ENCODE measurements at regions not wholly inside any gene's neighbourhood (a gene's known extent, or its start where the extent isn't known, plus 50 kb on each side); places are given as distances from the start of the nearest gene placed in this dataset.

- no peaks in the 10 kb centered on the region for H3K4me1 ChIP-seq
- no peak for TF ChIP-seq POLR2A (IDR thresholded peaks at IDR 0.05)
- TF ChIP-seq, protein P1, sequence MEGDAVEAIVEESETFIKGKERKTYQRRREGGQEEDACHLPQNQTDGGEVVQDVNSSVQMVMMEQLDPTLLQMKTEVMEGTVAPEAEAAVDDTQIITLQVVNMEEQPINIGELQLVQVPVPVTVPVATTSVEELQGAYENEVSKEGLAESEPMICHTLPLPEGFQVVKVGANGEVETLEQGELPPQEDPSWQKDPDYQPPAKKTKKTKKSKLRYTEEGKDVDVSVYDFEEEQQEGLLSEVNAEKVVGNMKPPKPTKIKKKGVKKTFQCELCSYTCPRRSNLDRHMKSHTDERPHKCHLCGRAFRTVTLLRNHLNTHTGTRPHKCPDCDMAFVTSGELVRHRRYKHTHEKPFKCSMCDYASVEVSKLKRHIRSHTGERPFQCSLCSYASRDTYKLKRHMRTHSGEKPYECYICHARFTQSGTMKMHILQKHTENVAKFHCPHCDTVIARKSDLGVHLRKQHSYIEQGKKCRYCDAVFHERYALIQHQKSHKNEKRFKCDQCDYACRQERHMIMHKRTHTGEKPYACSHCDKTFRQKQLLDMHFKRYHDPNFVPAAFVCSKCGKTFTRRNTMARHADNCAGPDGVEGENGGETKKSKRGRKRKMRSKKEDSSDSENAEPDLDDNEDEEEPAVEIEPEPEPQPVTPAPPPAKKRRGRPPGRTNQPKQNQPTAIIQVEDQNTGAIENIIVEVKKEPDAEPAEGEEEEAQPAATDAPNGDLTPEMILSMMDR (IDR thresholded peaks at IDR 0.05), result no peak
- no peak overlapping the region for H3K27ac ChIP-seq
- no peaks in the 10 kb centered on the region for H3K36me3 ChIP-seq
- no peak overlapping the region for H3K4me3 ChIP-seq
- H3K27me3 ChIP-seq, result no peaks in the 10 kb centered on the region
- intact Hi-C loops (cut with DNase I), result no loop called here
- no peaks in the 10 kb centered on the region for H3K9me3 ChIP-seq
- DNase-seq, result no peak
- WGBS (ENCODE audit: insufficient coverage, low coverage, low lambda C conversion rate, missing lambda C conversion rate), result 69% methylated on average over 3 of the region's 3 CpGs
- no peak for ATAC-seq
Observed at GRCh38 chr10:2604891-2605290, 462.5 kb upstream of the PFKP start.

- Histone ChIP-seq H3K4me3 (no peak overlapping the region), H3K4me1 (no peaks in the 10 kb centered on the region), H3K27me3 (no peaks in the 10 kb centered on the region), H3K27ac (no peak overlapping the region), H3K36me3 (no peaks in the 10 kb centered on the region), H3K9me3 (no peaks in the 10 kb centered on the region)
- intact Hi-C loops (cut with DNase I), result no loop called here
- peak in 1 of 4 donors; percentile 33 for ATAC-seq
- TF ChIP-seq POLR2A (IDR thresholded peaks at IDR 0.05), result no peak
- TF ChIP-seq, protein P1 (IDR thresholded peaks at IDR 0.05), result no peak
- WGBS (ENCODE audit: insufficient coverage, low coverage, low lambda C conversion rate, missing lambda C conversion rate), result 91% methylated on average over 4 of the region's 9 CpGs
- no peak for DNase-seq
Observed at GRCh38 chr10:2599571-2599970, 467.8 kb upstream of the PFKP start.

- Histone ChIP-seq H3K4me3 (no peak overlapping the region), H3K36me3 (no peaks in the 10 kb centered on the region), H3K27ac (no peak overlapping the region), H3K9me3 (no peaks in the 10 kb centered on the region), H3K27me3 (no peaks in the 10 kb centered on the region), H3K4me1 (no peaks in the 10 kb centered on the region)
- no peak for DNase-seq
- intact Hi-C loops (cut with DNase I), result no loop called here
- 38% methylated on average over 4 of the region's 4 CpGs for WGBS (ENCODE audit: insufficient coverage, low coverage, low lambda C conversion rate, missing lambda C conversion rate)
- TF ChIP-seq, protein P1 (IDR thresholded peaks at IDR 0.05), result no peak
- no peak for TF ChIP-seq POLR2A (IDR thresholded peaks at IDR 0.05)
- ATAC-seq, result no peak
Observed at GRCh38 chr10:2592360-2593160, 474.8 kb upstream of the PFKP start.

DNA sequence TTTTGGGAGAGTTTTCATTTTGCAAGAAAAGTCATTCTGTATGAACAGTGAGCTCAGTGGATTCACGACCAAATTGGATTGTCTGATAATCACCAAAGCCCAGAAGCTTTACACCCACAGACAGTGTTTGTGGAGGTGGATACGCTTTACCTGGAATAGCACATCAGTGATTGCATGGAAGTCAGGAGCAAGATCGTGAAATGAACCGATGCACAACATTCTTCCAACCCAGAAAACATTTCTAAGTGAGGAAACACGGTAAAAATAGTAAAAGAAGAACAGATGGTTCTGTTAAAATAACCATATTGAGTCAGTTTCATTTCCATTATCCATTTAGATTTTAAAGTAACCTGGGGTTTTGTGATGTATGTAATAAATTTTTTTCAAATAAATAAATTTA, 478.2 kb upstream of the PFKP start:
- WGBS (ENCODE audit: insufficient coverage, low coverage, low lambda C conversion rate, missing lambda C conversion rate), result 38% methylated on average over 5 of the region's 5 CpGs
- TF ChIP-seq, protein P1 (IDR thresholded peaks at IDR 0.05), result no peak
- no peak for TF ChIP-seq POLR2A (IDR thresholded peaks at IDR 0.05)
- H3K27ac ChIP-seq, result no peak overlapping the region
- H3K36me3 ChIP-seq, result no peaks in the 10 kb centered on the region
- no peak for DNase-seq
- H3K9me3 ChIP-seq, result no peaks in the 10 kb centered on the region
- no peaks in the 10 kb centered on the region for H3K4me1 ChIP-seq
- no peak overlapping the region for H3K4me3 ChIP-seq
- intact Hi-C loops (cut with DNase I), result no loop called here
- ATAC-seq, result no peak
- no peaks in the 10 kb centered on the region for H3K27me3 ChIP-seq

Measured in right lobe of liver (tissue), 6 donors.